ENCODE measurements at regions not wholly inside any gene's neighbourhood (a gene's known extent, or its start where the extent isn't known, plus 50 kb on each side); places are given as distances from the start of the nearest gene placed in this dataset.

DNA sequence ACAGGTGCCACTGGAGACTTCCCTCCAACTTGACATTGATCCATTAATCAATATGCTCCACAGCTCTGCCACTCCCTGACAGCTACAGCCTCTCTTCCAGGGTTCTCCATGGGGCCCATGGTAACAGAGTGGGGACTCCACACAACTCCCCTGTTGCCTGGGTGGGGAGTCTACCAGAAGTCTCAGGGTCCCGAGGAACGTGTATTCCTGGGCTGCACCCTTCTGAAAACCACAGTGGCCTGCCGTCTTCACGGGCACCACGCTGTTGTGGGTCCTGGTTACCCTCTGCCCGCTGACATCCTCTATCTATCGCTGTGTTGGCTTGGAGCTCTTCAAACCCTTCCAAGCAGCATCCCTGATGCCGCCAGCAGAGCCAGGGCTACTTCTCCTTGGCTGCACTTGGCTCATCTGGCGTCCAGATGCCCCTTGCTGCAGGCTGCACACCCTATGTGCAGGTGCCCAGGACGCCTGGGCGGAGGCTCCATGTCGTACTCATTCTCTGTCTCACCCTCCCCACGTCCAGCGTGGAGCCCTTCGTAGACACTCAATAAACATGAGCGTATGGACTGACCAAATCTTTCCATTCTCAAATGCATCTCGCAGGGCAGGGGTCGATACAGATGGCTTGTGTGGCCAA is 1341.8 kb downstream of the TBC1D22A start:
- TF ChIP-seq, protein P1, sequence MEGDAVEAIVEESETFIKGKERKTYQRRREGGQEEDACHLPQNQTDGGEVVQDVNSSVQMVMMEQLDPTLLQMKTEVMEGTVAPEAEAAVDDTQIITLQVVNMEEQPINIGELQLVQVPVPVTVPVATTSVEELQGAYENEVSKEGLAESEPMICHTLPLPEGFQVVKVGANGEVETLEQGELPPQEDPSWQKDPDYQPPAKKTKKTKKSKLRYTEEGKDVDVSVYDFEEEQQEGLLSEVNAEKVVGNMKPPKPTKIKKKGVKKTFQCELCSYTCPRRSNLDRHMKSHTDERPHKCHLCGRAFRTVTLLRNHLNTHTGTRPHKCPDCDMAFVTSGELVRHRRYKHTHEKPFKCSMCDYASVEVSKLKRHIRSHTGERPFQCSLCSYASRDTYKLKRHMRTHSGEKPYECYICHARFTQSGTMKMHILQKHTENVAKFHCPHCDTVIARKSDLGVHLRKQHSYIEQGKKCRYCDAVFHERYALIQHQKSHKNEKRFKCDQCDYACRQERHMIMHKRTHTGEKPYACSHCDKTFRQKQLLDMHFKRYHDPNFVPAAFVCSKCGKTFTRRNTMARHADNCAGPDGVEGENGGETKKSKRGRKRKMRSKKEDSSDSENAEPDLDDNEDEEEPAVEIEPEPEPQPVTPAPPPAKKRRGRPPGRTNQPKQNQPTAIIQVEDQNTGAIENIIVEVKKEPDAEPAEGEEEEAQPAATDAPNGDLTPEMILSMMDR (IDR thresholded peaks at IDR 0.05) = no peak
- TF ChIP-seq EP300 (IDR thresholded peaks at IDR 0.05) = no peak

Measured in tibial nerve (tissue), 4 donors.